Neural cell (in vitro differentiated cells): ENCODE measurements at regions not wholly inside any gene's neighbourhood (a gene's known extent, or its start where the extent isn't known, plus 50 kb on each side); places are given as distances from the start of the nearest gene placed in this dataset.

Experiments
- H2AFZ ChIP-seq: fragments of 200-600, 300-800 bp; sonication (generic), shearing (Covaris generic); 2 replicates; pipeline ENCODE4 v1.6.0; 2014; ENCODE audit warnings: low read depth, mild to moderate bottlenecking, antibody characterized with exemption, low read length, moderate library complexity
- H3F3A ChIP-seq: fragments of 200-600 bp; shearing (Covaris generic); 2 replicates; pipeline ENCODE4 v1.6.1; 2016; ENCODE audit warnings: mild to moderate bottlenecking, moderate library complexity, mixed read lengths, antibody characterized with exemption, low read length; ENCODE audit not compliant: insufficient read depth, poor library complexity, severe bottlenecking
- H3K27ac ChIP-seq: fragments of 200-600, 300-800 bp; sonication (generic), shearing (Covaris generic); 2 replicates; pipeline ENCODE4 v1.5.1; 2014; ENCODE audit warnings: mild to moderate bottlenecking, low read length, moderate library complexity
- H3K27me3 ChIP-seq: fragments of 300-800, 200-600 bp; sonication (generic), shearing (Covaris generic); 2 replicates; pipeline ENCODE4 v1.6.0; 2014; ENCODE audit warnings: mild to moderate bottlenecking, low read depth, low read length, moderate library complexity; ENCODE audit not compliant: insufficient read depth
- H3K36me3 ChIP-seq: fragments of 300-800, 200-600 bp; sonication (generic), shearing (Covaris generic); 2 replicates; pipeline ENCODE4 v1.5.1; 2014; ENCODE audit warnings: mild to moderate bottlenecking, antibody characterized with exemption, low read length, moderate library complexity; ENCODE audit not compliant: insufficient read depth
- H3K4me2 ChIP-seq: fragments of 300-800, 200-600 bp; sonication (generic), shearing (Covaris generic); 2 replicates; pipeline ENCODE4 v1.6.0; 2014; ENCODE audit warnings: mild to moderate bottlenecking, low read length
- H3K4me3 ChIP-seq: fragments of 300-800, 200-600 bp; sonication (generic), shearing (Covaris generic); 2 replicates; pipeline ENCODE4 v1.5.1; 2014; ENCODE audit warnings: mild to moderate bottlenecking, low read length, moderate library complexity
- H3K79me2 ChIP-seq: fragments of 200-600 bp; shearing (Covaris generic); replicated peaks from 2 replicates; pipeline ENCODE4 v1.6.0; 2014; ENCODE audit warnings: mild to moderate bottlenecking, low read length, moderate library complexity; ENCODE audit not compliant: insufficient read depth
- H3K9ac ChIP-seq: fragments of 300-800, 200-600 bp; sonication (generic), shearing (Covaris generic); 2 replicates; pipeline ENCODE4 v1.6.1; 2016; ENCODE audit warnings: mild to moderate bottlenecking, low read length, mixed read lengths
- H3K9me2 ChIP-seq: fragments of 200-600 bp; shearing (Covaris generic); 2 replicates; pipeline ENCODE4 v1.6.1; 2016; ENCODE audit warnings: mild to moderate bottlenecking, low read length, mixed read lengths; ENCODE audit not compliant: insufficient read depth
- H3K9me3 ChIP-seq: fragments of 200-600, 300-800 bp; sonication (generic), shearing (Covaris generic); 2 replicates; pipeline ENCODE4 v1.6.1; 2016; ENCODE audit warnings: mild to moderate bottlenecking, mixed run types, low read length, moderate library complexity, mixed read lengths
- H4K20me1 ChIP-seq: fragments of 200-600 bp; shearing (Covaris generic); 2 replicates; pipeline ENCODE4 v1.6.1; 2016; ENCODE audit warnings: mild to moderate bottlenecking, mixed run types; ENCODE audit not compliant: insufficient read depth
- EP300 ChIP-seq: fragments of 450-650 bp; conservative IDR thresholded peaks from 2 replicates; pipeline ENCODE4 v1.6.1; 2014; ENCODE audit warnings: antibody characterized with exemption, mild to moderate bottlenecking, moderate library complexity; ENCODE audit not compliant: poor library complexity, severe bottlenecking
- EZH2 ChIP-seq: fragments of 200-600, 300-800 bp; shearing (Covaris generic), sonication (generic); IDR thresholded peaks from 2 replicates; pipeline ENCODE4 v1.6.1; 2014; ENCODE audit warnings: antibody characterized with exemption, low read length, borderline replicate concordance, mild to moderate bottlenecking; ENCODE audit not compliant: insufficient read depth, poor library complexity, severe bottlenecking
- MXI1 ChIP-seq: fragments of 450-650 bp; conservative IDR thresholded peaks from 2 replicates; pipeline ENCODE4 v1.6.1; 2014; ENCODE audit warnings: antibody characterized with exemption, mild to moderate bottlenecking; ENCODE audit not compliant: poor library complexity, severe bottlenecking
- POLR2AphosphoS5 ChIP-seq: IDR thresholded peaks from 2 replicates; pipeline ENCODE4 v1.6.1; 2012
- RAD21 ChIP-seq: fragments of 450-650 bp; conservative IDR thresholded peaks from 2 replicates; pipeline ENCODE4 v1.6.1; 2014; ENCODE audit warnings: antibody characterized with exemption, mild to moderate bottlenecking, moderate library complexity
- SMC3 ChIP-seq: fragments of 450-650 bp; conservative IDR thresholded peaks from 2 replicates; pipeline ENCODE4 v1.6.1; 2014; ENCODE audit warnings: antibody characterized with exemption, mild to moderate bottlenecking, moderate library complexity; ENCODE audit not compliant: poor library complexity
- TAF1 ChIP-seq: IDR thresholded peaks from 2 replicates; pipeline ENCODE4 v1.6.1; 2012; ENCODE audit warnings: low read depth
- TF ChIP-seq, protein P1 (sequence below): fragments of 450-650 bp; IDR thresholded peaks from 2 replicates; pipeline ENCODE4 v1.5.1; 2014; ENCODE audit warnings: antibody characterized with exemption, mild to moderate bottlenecking, moderate library complexity; ENCODE audit not compliant: poor library complexity, severe bottlenecking
- TF ChIP-seq, protein P2 (sequence below): IDR thresholded peaks from 2 replicates; pipeline ENCODE4 v1.6.1; 2012; ENCODE audit warnings: borderline replicate concordance

DNA sequence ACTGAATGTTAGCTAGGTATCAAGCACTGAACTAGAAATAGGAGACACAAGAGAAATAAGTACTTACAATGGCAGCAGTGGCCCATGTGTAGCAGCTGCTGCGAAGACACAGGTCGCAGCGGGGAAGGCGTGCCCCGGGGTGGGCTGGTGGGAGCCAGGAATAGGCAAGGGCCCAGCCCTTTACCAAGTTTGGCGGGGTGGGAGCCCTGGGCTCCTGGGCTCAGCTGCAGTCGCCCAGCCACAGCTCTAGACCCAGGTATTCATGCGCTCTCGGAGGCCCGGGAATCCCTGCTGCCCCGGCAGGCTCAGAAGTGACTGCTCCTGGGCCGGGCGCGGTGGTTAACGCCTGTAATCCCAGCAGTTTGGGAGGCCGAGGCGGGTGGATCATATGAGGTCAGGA is 1287.3 kb downstream of the CNTNAP5 start:
- no peaks in the 10 kb centered on the region for H3K9me3 ChIP-seq

DNA sequence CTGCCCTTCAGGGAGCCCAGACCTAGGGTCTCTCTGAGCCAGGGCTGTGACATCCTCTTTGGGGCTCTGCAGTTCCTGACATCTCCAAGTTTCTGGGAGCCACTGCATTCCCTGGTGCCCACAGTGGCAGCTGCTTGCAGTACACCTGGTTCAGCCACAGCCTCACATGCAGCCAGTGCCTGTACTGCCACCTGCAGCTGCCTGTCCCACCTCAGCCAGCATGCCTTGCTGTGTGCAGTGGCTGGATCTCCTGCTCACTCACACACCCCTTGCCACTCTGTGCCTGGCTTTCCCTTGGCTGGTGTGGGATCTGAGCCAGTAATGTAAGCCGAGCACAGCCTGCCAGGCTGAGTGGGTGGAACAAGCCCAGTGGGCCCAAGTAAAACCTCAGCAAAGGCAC is 1288.7 kb downstream of the CNTNAP5 start:
- no peak overlapping the region for H2AFZ ChIP-seq
- TF ChIP-seq RAD21 (no peak), POLR2AphosphoS5 (no peak), TAF1 (no peak), EP300 (no peak), EZH2 (no peak), SMC3 (no peak), MXI1 (no peak)
- TF ChIP-seq, protein P1, sequence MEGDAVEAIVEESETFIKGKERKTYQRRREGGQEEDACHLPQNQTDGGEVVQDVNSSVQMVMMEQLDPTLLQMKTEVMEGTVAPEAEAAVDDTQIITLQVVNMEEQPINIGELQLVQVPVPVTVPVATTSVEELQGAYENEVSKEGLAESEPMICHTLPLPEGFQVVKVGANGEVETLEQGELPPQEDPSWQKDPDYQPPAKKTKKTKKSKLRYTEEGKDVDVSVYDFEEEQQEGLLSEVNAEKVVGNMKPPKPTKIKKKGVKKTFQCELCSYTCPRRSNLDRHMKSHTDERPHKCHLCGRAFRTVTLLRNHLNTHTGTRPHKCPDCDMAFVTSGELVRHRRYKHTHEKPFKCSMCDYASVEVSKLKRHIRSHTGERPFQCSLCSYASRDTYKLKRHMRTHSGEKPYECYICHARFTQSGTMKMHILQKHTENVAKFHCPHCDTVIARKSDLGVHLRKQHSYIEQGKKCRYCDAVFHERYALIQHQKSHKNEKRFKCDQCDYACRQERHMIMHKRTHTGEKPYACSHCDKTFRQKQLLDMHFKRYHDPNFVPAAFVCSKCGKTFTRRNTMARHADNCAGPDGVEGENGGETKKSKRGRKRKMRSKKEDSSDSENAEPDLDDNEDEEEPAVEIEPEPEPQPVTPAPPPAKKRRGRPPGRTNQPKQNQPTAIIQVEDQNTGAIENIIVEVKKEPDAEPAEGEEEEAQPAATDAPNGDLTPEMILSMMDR, result no peak
- TF ChIP-seq, protein P2, sequence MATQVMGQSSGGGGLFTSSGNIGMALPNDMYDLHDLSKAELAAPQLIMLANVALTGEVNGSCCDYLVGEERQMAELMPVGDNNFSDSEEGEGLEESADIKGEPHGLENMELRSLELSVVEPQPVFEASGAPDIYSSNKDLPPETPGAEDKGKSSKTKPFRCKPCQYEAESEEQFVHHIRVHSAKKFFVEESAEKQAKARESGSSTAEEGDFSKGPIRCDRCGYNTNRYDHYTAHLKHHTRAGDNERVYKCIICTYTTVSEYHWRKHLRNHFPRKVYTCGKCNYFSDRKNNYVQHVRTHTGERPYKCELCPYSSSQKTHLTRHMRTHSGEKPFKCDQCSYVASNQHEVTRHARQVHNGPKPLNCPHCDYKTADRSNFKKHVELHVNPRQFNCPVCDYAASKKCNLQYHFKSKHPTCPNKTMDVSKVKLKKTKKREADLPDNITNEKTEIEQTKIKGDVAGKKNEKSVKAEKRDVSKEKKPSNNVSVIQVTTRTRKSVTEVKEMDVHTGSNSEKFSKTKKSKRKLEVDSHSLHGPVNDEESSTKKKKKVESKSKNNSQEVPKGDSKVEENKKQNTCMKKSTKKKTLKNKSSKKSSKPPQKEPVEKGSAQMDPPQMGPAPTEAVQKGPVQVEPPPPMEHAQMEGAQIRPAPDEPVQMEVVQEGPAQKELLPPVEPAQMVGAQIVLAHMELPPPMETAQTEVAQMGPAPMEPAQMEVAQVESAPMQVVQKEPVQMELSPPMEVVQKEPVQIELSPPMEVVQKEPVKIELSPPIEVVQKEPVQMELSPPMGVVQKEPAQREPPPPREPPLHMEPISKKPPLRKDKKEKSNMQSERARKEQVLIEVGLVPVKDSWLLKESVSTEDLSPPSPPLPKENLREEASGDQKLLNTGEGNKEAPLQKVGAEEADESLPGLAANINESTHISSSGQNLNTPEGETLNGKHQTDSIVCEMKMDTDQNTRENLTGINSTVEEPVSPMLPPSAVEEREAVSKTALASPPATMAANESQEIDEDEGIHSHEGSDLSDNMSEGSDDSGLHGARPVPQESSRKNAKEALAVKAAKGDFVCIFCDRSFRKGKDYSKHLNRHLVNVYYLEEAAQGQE, result no peak

More for the DNA sequence above, 1287.3 kb downstream of the CNTNAP5 start:
- H3F3A ChIP-seq, result no peaks in the 10 kb centered on the region
- no peak overlapping the region for H3K4me2 ChIP-seq
- H3K36me3 ChIP-seq, result no peaks in the 10 kb centered on the region
- no peaks in the 10 kb centered on the region for H3K9me2 ChIP-seq
- H3K27me3 ChIP-seq, result no peaks in the 10 kb centered on the region
- no peak overlapping the region for H3K9ac ChIP-seq
- no peak overlapping the region for H3K27ac ChIP-seq
- no peak overlapping the region for H3K4me3 ChIP-seq
- no peaks in the 10 kb centered on the region for H3K79me2 ChIP-seq
- no peak overlapping the region for H2AFZ ChIP-seq
- TF ChIP-seq, protein P1, result no peak
- no peak for TF ChIP-seq EP300
- no peak for TF ChIP-seq RAD21
- TF ChIP-seq MXI1, result no peak
- TF ChIP-seq SMC3, result no peak
- TF ChIP-seq, protein P2, result no peak
- no peak for TF ChIP-seq TAF1
- TF ChIP-seq POLR2AphosphoS5, result no peak
- no peak for TF ChIP-seq EZH2
- H4K20me1 ChIP-seq, result no peaks in the 10 kb centered on the region

More for the DNA sequence above, 1288.7 kb downstream of the CNTNAP5 start:
- Histone ChIP-seq H3K79me2 (no peaks in the 10 kb centered on the region), H3K27ac (no peak overlapping the region), H3K9me2 (no peaks in the 10 kb centered on the region), H3K36me3 (no peaks in the 10 kb centered on the region), H3K27me3 (no peaks in the 10 kb centered on the region), H3K4me3 (no peak overlapping the region), H3K4me2 (no peak overlapping the region), H3K9ac (no peak overlapping the region), H4K20me1 (no peaks in the 10 kb centered on the region), H3F3A (no peaks in the 10 kb centered on the region), H3K9me3 (no peaks in the 10 kb centered on the region)
